COLO668 (cell line): ENCODE measurements at regions not wholly inside any gene's neighbourhood (a gene's known extent, or its start where the extent isn't known, plus 50 kb on each side); places are given as distances from the start of the nearest gene placed in this dataset.
A peak's percentile ranks its signal among the peaks of the same experiment; 100 is the strongest.
"Not testable (repeated sequence)": the region's sequence is repeated elsewhere in the genome, so short reads cannot be mapped to it uniquely, and the experiment has no call there.

Experiments used
- DNase-seq: peaks from one replicate; lab custom pipeline; 2025; ENCODE audit not compliant: unreplicated experiment; lab: John Stamatoyannopoulos, UW

DNA sequence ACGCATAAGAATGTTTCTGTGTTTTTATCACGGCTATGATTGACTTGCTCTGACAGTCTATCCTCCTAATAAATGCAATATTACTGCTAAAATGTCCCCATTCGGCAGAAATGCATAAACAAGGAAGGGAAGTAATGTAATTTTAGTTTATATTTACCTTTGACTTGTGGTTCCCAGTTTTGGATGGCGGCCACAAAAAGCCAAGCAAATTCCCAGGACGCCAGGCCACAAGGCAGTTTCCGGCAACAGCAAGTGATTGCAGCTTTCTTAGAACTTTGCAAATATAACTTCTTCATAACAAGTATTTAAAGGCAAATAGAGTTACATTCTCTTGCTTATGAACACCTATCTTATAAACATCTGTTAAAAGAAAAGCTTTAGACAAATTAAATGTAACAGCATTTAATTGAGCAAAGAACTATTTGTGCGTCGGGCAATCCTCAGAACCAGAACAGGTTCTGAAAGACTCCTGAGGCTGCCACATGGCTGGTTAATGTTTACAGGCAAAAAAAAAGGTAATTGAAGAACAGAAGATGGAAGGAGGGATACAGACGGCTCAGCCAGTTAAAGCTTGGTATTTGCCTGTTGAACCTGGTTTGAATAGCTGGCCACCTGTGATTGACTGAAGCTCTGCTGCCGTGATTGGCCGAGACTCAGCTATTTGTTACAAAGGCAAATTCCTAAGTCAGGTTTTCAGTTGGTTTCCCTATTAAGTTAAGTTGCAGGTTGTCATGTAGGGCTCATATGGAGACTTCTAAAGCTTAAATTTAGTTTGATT lies 80.8 kb downstream of the C21orf91 start:
- no peak for DNase-seq

DNA sequence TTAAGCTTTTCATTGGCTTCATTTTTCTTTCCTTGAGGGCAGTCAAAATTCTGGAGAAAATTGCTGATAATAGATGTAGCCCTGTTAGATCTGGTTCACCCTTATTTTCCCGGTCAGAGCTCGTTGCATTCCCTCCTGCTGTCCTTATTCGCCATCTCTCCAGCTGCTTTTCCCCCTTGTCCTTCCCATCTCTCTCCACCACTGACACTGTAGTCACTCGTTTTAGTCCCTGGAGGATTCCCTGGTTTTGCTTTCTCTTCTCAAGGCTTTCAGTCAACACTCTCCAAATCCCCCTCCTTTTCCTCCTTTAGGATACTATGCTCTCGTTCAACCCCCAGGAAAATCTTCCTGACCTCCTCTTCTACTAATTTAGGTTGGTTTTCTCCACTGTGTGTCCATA lies 83.1 kb downstream of the C21orf91 start:
- DNase-seq, result no peak

DNA sequence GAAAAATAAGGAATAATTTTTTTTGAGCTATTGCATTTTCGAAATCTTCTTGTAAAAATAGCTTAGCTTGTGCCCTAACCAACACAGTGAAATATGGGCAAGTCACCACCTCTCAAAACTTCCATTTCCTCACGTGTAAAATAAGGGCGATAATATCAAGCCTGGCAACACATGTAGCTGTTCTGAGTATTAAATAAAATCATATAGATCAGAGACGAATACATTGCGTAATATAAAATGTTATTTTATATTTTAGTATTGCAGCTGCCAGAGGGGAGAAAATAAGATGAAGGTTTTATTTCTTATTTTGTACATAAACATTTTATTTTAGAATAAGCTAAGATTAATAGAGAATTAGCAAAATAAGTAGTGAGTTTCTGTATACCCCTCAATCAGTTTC lies 85.9 kb downstream of the C21orf91 start:
- DNase-seq, result no peak

DNA sequence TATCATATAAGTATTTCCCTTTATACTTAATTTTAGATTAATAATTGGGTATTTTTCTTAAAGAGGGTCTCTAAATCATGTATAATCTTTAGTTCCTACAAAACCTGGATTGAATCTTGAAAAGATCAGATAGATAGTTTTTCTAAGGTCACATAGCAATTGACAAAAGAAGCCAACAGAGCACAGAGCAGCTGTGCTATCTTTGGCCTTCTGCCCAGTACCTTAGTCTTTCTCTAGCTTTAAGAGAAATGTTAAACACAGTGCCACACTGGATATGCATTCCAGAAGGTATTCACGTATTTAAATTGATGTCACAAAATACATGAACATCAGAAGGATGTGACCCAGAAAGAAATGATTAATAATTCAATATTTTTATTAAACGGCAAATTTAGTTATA lies 86.8 kb downstream of the C21orf91 start:
- peak; percentile 31 for DNase-seq

DNA sequence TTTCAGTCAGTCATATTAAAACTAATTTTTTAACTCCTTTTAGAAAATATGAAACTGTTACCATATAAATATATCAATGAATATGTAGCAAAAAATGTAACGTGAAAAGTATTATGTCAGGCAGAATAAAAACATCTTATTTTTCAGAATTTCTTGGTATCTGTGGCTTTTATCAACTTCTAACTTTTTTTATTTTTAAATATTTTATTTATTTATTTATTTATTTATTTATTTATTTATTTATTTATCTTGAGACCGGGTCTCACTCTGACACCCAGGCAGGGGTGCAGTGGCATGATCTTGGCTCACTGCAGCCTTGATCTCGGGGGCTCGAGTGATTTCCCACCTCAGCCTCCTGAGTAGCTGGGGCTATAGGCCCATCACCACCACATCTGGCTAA lies 87.6 kb downstream of the C21orf91 start:
- DNase-seq, result no peak

DNA sequence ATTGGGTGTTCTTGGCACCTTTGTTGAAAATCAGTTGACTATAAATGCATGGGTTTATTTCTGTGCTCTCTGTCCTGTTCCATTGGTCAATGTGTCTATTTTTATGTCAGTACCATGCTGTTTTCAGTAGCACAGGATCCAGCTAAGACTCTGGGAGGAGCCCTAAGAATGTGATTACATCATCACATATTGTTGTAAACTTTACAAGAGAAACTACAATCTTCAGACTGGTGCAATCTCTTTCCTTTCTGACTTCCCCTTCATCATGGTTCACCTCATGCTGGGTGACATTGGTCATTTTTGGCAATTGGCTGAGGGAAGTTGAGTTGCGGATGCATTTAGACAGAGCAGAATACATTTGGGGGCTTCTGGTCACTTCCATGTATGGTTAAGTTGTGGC lies 88.4 kb downstream of the C21orf91 start:
- DNase-seq, result no peak

DNA sequence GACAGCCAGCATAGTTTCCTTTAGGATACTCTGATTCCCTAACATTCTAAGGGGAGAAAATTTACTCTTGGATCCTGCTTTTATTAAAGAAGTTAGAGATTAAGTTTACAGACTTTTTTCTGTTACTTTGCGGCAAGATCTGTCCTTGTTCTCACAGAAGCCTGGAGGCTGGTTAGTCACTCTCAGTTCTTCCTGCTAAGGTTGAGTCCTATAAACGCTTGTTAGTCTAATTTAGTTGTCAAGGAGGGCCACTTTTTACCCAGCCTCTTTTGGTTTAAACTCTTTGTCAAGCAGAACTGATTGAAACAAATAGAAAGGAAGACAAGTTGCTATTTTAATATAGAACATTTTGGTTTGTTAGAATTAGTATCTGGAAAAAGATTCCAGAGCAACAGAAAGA lies 89.7 kb downstream of the C21orf91 start:
- no peak for DNase-seq

DNA sequence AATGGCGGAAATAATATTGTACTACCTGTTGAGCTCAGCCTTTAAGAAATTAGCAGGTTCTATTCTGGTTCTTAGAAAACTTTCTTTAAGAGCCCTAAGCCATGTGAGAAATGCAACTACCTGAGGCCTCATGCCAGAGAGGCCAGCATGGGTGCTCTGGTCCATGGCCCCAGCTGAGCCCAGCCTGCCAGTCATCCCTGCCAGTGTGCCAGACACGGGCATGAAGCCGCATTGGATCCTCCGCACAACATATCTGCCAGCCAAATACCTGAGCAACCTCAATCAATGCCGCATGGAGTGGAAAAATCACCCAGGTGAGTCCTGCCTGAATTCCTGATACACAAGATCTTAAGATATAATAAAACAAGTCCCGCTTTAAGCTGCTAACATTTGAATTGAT lies 91.8 kb downstream of the C21orf91 start:
- no peak for DNase-seq

DNA sequence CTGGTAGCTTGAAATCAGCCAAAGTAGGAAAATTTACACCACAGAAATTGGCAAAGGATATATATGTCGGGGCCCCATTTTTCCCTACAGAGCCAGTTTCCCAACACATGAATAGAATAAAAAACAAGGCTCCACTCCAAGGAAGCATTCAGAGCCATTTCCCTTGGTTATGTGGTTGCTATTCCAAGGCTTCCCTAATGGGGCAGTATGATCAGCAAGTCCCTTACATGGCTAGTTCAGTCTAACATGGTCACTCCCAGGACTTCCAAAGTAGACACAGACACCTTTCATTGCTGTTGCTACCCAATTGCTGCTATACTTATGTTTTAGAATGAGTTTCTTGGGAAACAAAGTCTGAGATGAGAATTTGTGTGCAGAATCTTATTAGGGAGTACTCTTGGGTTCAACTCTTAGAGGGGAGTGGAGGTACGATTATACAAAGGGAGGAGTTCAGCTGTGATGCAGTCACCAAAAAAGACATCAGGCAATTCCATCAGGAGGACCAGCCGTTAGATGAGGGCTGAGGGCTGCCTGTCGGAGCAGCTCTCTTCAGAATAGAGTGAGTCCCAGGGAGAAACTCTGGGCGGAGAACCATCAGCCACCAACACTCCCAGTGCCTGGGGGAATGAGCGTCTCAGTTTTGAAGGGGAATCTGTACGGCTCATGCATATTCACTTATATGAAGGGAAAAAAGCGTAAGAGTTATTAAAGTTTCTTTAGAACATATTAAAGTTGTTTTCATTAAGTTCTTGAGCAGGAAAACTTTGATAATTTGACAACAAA lies 92.9 kb downstream of the C21orf91 start:
- no peak for DNase-seq

DNA sequence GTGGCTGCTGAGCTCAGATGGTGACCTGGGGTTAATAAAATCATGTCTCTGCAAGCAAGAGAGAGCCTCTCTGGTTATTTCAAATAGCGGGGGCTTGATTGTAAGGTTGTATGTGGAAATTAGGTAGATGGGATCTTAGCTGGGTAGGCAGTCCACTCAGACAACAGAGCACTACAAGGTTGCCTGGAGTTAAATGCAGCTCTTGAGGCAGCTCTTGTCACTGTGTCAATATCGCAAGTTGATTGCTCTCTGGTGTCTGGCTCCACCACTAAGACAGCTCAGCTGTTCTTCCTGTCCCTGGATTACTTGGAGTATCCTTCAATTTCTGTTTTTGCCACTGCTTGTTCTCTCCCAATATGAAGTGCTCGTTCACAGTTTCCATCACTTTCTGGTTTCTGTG lies 93.8 kb downstream of the C21orf91 start:
- DNase-seq, result no peak

DNA sequence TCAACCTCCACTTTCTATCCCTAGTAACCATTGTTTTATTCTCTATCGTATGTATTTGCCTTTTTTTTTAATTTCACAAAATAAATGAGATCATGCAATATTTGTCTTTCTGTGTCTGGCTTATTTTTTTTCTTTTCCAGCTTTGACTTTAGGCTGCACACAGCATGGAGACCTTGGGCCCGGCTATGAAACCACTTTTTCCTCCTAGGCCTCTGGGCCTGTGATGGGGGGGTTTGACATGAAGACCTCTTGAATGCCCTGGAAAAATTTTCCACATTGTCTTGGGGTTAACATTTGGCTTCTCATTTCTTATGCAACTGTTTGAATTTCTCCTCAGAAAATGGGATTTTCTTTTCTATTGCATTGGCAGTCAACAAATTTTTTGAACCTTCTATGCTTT lies 100.2 kb upstream of the BTG3 start:
- no peak for DNase-seq

DNA sequence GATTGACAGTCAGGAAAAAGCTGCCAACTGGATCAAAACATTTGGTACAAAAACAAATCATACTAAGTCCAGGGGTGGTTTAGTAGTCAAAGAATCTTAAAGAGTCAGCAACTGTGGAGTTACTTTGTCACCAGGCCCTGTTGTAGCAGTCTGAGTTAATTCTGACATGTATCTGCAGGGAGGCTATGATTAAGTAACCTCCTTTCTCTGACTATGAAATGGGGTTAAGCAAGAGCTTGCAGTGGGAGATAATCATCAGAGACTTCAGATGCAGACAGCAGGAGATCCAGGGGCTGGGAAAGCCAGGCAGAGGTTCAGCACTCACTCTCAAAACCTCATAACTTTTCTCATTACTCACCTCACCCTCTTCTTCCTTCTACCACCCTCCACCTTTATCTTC lies 99.2 kb upstream of the BTG3 start:
- DNase-seq, result no peak

DNA sequence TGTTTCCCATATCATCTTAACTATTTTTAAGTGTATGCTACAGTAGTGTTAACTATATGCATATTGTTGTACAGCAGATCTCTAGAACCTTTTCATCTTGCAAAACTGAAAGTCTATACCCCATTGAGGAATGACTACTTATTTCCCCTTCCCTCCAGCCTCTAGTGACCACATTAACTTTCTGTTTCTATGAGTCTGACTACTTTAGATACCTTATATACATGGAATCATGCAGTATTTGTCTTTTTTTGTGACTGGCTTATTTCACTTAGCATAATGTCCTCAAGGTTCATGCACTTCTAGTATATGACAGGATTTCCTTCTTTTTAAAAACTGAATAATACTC lies 96.5 kb upstream of the BTG3 start:
- no peak for DNase-seq

DNA sequence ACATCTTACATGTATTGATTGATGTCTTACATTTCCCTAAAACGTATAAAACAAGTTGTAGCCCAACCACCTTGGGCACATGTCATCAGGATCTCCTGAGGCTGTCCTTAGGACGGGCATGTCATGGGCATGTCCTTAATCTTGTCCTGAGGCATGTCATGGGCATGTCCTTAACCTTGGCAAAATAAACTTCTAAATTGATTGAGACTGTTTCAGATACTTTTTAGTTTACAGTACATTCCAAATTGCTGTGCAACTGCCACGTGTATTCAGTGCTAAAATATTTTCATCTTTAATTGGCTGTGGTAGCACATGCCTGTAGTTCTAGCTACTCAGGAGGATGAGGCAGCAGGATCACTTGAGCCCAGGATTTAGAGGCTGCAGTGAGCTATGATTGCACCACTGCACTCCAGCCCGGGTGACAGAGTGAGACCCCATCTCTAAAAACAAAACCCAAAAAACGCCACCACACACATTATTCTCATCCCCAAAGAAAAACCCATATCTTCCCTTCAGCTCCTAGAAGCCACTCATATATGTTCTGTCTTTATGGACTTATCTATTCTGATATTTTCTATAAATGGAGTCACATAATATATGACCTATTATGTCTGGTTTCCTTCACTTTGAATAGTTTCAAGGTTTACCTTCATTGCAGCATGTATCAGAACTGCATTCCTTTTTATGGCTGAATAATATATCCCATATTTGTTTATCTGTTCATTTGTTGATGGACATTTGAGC lies 96.0 kb upstream of the BTG3 start:
- DNase-seq, result no peak

DNA sequence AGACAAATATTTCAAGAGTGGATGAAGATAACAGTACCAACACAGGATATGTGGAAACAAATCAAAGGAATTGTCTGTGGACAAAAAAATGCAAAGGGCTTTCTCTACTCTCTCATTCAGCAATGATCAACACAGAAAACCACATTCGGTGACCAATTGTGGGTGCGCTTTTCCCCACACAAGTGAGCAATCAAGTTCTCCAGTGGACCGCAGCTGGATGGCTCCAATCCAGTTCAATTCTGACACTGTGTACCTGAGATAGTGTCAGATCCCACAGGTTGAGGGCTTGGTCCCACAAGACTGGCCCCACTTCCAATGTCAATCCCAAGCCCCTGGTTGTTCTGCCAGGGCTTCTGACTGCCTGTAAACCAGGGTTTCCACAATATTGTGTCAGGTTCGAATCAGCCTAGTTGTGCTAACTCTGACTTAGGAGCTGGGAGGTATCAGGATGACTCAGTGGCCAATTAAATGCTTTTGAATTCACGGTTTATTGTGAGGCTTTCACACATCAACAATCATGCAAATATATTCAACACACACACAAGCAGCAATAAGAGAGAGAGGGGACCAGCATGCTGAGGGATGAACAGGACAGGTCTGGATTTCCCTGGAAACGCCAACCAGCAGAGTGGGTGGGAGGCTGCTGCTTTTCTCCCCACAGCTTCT lies 87.0 kb upstream of the BTG3 start:
- DNase-seq, result no peak

DNA sequence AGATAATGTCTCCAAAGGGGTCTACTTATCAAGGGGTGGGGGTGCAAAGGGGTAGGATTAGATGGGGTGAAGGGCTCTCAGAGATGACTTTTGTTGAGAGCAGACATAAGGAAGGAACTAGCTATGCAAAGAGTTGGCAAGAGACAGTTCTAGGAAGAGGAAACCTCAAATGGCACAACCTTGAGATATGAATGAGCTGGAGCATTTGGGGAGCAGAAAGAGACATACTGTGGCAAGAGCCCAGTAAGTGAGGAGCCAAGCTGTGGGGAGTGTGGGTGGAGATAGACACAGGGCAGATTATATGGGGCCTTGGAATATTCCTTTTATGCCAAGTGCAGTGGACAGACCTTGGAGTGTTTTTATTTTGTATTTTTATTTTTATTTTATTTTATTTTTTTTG lies 84.8 kb upstream of the BTG3 start:
- DNase-seq, result no peak

DNA sequence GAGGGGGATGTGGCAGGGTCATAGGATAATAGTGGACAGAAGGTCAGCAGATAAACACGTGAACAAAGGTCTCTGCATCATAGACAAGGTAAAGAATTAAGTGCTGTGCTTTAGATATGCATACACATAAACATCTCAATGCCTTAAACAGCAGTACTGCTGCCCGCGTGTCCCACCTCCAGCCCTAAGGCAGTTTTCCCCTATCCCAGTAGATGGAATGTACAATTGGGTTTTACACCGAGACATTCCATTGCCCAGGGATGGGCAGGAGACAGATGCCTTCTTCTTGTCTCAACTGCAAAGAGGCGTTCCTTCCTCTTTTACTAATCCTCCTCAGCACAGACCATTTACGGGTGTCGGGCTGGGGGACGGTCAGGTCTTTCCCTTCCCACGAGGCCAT lies 81.7 kb upstream of the BTG3 start:
- DNase-seq, result not testable (repeated sequence)

DNA sequence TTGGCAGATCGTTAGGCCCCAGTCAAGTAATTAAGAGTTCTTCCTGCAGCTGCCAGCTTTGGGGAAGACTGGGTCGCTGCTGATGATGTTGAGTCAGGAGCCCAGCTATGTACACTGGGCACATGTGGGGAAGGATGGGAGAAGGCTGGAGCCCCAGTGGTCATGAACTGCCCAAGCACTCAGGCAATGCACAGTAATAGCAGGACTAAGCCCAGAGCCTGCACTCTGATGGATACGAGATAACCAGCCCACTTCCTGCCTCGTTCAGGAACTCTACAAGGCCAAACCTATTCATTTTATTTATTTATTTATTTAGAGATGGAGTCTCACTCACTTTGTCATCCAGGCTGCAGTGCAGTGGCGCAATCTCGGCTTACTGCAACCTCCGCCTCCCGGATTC lies 81.1 kb upstream of the BTG3 start:
- no peak for DNase-seq

DNA sequence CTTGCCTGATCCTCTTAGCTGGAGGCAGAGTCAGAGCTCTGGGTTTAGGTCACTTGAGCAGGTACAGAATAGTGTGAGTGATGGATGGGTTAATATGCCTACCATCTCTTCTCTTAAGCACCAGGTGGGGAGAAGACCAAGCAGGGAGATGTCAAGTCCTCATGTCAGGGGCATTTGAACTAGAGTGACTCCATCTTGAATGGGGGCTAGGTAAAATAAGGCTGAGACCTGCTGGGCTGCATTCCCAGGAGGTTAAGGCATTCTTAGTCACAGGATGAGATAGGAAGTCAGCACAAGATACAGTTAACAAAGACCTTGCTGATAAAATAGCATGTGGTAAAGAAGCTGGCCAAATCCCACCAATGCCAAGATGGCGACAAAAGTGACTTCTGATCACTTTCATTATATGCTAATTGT lies 77.4 kb upstream of the BTG3 start:
- DNase-seq, result no peak

DNA sequence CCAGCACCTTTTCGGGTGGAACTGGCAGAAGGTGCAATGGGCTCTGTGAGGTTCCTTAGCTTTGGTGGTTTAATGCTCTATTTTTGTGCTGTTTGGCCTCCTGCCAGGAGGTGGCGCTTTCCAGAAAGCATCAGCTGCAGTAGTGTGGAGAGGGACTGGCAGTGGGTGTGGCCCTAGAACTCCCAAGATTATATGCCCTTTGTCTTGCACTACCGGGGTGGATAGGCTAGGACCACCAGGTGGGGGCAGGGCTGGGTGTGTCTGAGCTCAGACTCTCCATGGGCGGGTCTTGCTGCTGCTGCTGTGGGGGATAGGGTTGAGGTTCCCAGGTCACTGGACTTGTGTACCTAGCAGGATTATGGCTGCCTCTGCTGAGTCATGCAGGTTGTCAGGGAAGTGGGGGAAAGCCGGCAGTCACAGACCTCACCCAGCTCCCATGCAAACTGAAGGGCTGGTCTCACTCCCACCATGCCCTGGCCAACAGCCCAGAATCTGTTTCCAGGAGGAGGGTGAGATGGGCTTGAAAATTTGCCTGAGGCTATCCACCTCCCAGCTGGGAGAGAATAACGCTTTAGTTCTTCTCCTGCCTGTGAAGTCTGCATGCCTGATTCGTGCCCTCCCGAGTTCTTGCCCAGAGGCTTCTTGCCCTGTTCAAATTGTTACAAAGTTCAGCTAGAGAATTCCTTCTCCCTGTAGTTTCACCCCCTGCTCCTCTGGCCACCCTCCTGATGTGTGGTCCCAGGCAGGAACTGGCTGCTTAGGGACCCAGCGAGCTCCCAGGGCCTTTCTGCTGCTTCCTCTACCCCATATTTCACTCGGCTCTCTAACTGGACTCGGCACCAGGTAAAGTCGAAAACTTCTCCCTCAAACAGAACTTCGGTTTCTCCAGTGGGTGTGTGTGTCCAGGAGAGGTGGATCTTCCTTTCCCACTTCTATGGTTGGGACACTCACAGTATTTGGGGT lies 76.5 kb upstream of the BTG3 start:
- DNase-seq, result peak; percentile 28
